ENCODE measurements at regions not wholly inside any gene's neighbourhood (a gene's known extent, or its start where the extent isn't known, plus 50 kb on each side); places are given as distances from the start of the nearest gene placed in this dataset.

- H3K23ac ChIP-seq (ENCODE audit: insufficient read length), result no peak overlapping the region
- H2BK5ac ChIP-seq (ENCODE audit: low read depth, low read length), result no peak overlapping the region
- no peaks in the 10 kb centered on the region for H3K27me3 ChIP-seq (replicated peaks in 1 of 4; ENCODE audit: control insufficient read depth in 3 of 4, extremely low read depth in 1 of 4, insufficient read depth in 3 of 4, low read length in 3 of 4)
- H2BK20ac ChIP-seq (ENCODE audit: low read length), result no peak overlapping the region
- H2BK15ac ChIP-seq (ENCODE audit: low read length), result no peak overlapping the region
- CTCF ChIA-PET (ENCODE audit: partially characterized antibody), result interaction anchor here (0.7 to 1.4 kb wide), 2 partner anchors 75 to 117 kb away, joined by 3 to 4 read pairs; no protein-coding TSS in a partner anchor
- no peak overlapping the region for H3K18ac ChIP-seq (ENCODE audit: extremely low read depth, low read length)
- H3K36me3 ChIP-seq (ENCODE audit: control insufficient read depth in 2 of 4, insufficient read depth in 4 of 4, low read length in 3 of 4), result no peaks in the 10 kb centered on the region
- H3K23me2 ChIP-seq (ENCODE audit: low read depth, low read length), result no peaks in the 10 kb centered on the region
- no peaks in the 10 kb centered on the region for H3K79me2 ChIP-seq (ENCODE audit: control insufficient read depth in 1 of 2, insufficient read depth in 2 of 2, low read length in 2 of 2)
- H3K4me1 ChIP-seq (replicated peaks in 1 of 4; ENCODE audit: control insufficient read depth in 3 of 4, insufficient read depth in 4 of 4, low read length in 3 of 4), result no peaks in the 10 kb centered on the region
- no peak overlapping the region for H2AK5ac ChIP-seq (ENCODE audit: low read depth, low read length)
- no peaks in the 10 kb centered on the region for H3K9me3 ChIP-seq (ENCODE audit: insufficient read depth in 2 of 2, low read depth in 1 of 2, low read length in 1 of 2)
- no peak overlapping the region for H4K8ac ChIP-seq (ENCODE audit: extremely low read depth, insufficient read depth, low read length)
- H4K91ac ChIP-seq (replicated peaks; ENCODE audit: insufficient read length, low read length), result no peak overlapping the region
- no peak for TF ChIP-seq TEAD4 (IDR thresholded peaks at IDR 0.05; ENCODE audit: low read depth, low read length)
- TF ChIP-seq SP1 (IDR thresholded peaks at IDR 0.05; ENCODE audit: low read depth, low read length), result no peak
- no peak for TF ChIP-seq SAP30 (IDR thresholded peaks at IDR 0.05; ENCODE audit: insufficient read depth, insufficient replicate concordance, low read length)
- no peak for TF ChIP-seq TCF12 (IDR thresholded peaks at IDR 0.05; ENCODE audit: low read depth, low read length)
- no peak for TF ChIP-seq ASH2L (IDR thresholded peaks at IDR 0.05; ENCODE audit: low read length)
- TF ChIP-seq CBX8 (IDR thresholded peaks at IDR 0.05; ENCODE audit: borderline replicate concordance, low read depth, low read length), result no peak
- no peak for TF ChIP-seq SIX5 (IDR thresholded peaks at IDR 0.05; ENCODE audit: low read depth, low read length)
- no peak for TF ChIP-seq SP4 (IDR thresholded peaks at IDR 0.05; ENCODE audit: low read length)
- TF ChIP-seq GTF2F1 (IDR thresholded peaks at IDR 0.05; ENCODE audit: borderline replicate concordance, low read depth, low read length), result no peak
- no peak for TF ChIP-seq EGR1 (IDR thresholded peaks at IDR 0.05; ENCODE audit: borderline replicate concordance, low read depth, low read length)
- no peak overlapping the region for H4K5ac ChIP-seq (ENCODE audit: insufficient read length, low read depth, low read length)
- no peak overlapping the region for H3K27ac ChIP-seq (ENCODE audit: low read depth, low read length)
- 80% methylated on average over 2 of the region's 2 CpGs; no CpG with 5 or more reads in 1 of the 2 experiments for WGBS, 2 experiments (ENCODE audit: extremely low coverage in 1 of 2, insufficient coverage in 1 of 2, insufficient read length in 1 of 2, insufficient replicate concordance in 2 of 2, low coverage in 1 of 2, low lambda C conversion rate in 2 of 2, missing lambda C conversion rate in 1 of 2)
- no peak overlapping the region for H2BK120ac ChIP-seq (replicated peaks; ENCODE audit: low read depth, low read length)
- H2BK12ac ChIP-seq (ENCODE audit: low read depth, low read length), result no peak overlapping the region
- no peak overlapping the region for H3K14ac ChIP-seq (ENCODE audit: insufficient read length)
- H4K20me1 ChIP-seq (replicated peaks in 1 of 2; ENCODE audit: control insufficient read depth in 1 of 2, insufficient read depth in 2 of 2, low read length in 2 of 2), result no peaks in the 10 kb centered on the region
- H3K56ac ChIP-seq (replicated peaks; ENCODE audit: insufficient read length, low read depth, low read length), result no peak overlapping the region
- POLR2A ChIA-PET (ENCODE audit: partially characterized antibody), result no interaction called here
- no peak overlapping the region for H3K9ac ChIP-seq (replicated peaks in 1 of 4; ENCODE audit: extremely low read depth in 1 of 4, low read depth in 3 of 4, low read length in 3 of 4)
- no peaks in the 10 kb centered on the region for H3K79me1 ChIP-seq (ENCODE audit: low read depth, low read length)
- no peak overlapping the region for H3K4me3 ChIP-seq (ENCODE audit: extremely low read depth in 1 of 4, insufficient read depth in 2 of 4, low read depth in 3 of 4, low read length in 4 of 4)
- no peak overlapping the region for H3K4ac ChIP-seq (replicated peaks; ENCODE audit: insufficient read length, low read depth, low read length)
- 0 out of 2 replicates have a peak overlapping the region, but pooled peaks have one; percentile 23 for H2AFZ ChIP-seq (ENCODE audit: low read length)
- no peak for DNase-seq (ENCODE audit: low read depth in 1 of 2, low spot score in 2 of 2)
- FAIRE-seq, result no peak
- no peak overlapping the region for H3K4me2 ChIP-seq (ENCODE audit: insufficient read depth in 1 of 2, low read depth in 2 of 2, low read length in 2 of 2)
Measured at GRCh38 chr17:71883258-71883657, 237.6 kb upstream of the SOX9 start.
